T-cell (primary cell): ENCODE measurements at regions not wholly inside any gene's neighbourhood (a gene's known extent, or its start where the extent isn't known, plus 50 kb on each side); places are given as distances from the start of the nearest gene placed in this dataset.
"Not testable (repeated sequence)": the region's sequence is repeated elsewhere in the genome, so short reads cannot be mapped to it uniquely, and the experiment has no call there.

Source experiments
- ATAC-seq, 4 experiments: fragments of 200-7000 bp in 3 of 4; fragments of 150-1000 bp in 1 of 4; cut with Tn5 transposase; replicated peaks in 1 of 4; 1 replicate in 3 of 4; 2 replicates in 1 of 4; pipeline ENCODE4 v1.10.0; 2021; ENCODE audit warnings: moderate library complexity in 3 of 4, mild to moderate bottlenecking in 2 of 4, moderate number of reproducible peaks in 1 of 4
- CTCF ChIA-PET, 2 donors: fragments of 300-600 bp; sonication (Branson Sonifier 250); formaldehyde crosslinking; loops; one replicate each; lab custom pipeline; 2022; ENCODE audit warnings: antibody characterized with exemption in 2 of 2; lab: Charles Lee
- POLR2A ChIA-PET, 2 donors: fragments of 300-600 bp; sonication (Branson Sonifier 250); formaldehyde crosslinking; loops; one replicate each; lab custom pipeline; 2022; ENCODE audit warnings: antibody characterized with exemption in 2 of 2; lab: Charles Lee
- DNase-seq, 35 experiments: peaks; one replicate each; pipeline versions ENCODE4 v3.0.0 to v3.0.0-alpha.2; 2013 to 2023
- H3K27ac ChIP-seq: one replicate; pipeline ENCODE4 v1.5.1; 2013; ENCODE audit warnings: low read length
- H3K27me3 ChIP-seq, 2 experiments: replicated peaks in 1 of 2; 1 replicate in 1 of 2; 2 replicates in 1 of 2; pipeline versions ENCODE4 v1.6.1 to v1.7.0; 2013; ENCODE audit warnings: low read length in 1 of 2, mixed read lengths in 1 of 2; ENCODE audit not compliant: control insufficient read depth in 2 of 2, insufficient read depth in 2 of 2; ENCODE audit errors: extremely low read depth in 1 of 2
- H3K36me3 ChIP-seq, 2 donors: 1 replicate in 1 of 2; 2 replicates in 1 of 2; pipeline versions ENCODE4 v1.6.1 to v1.7.0; 2013; ENCODE audit warnings: low read length in 1 of 2; ENCODE audit not compliant: control insufficient read depth in 2 of 2, insufficient read depth in 1 of 2; ENCODE audit errors: extremely low read depth in 1 of 2
- H3K4me1 ChIP-seq, 2 experiments: 1 replicate in 1 of 2; 2 replicates in 1 of 2; pipeline versions ENCODE4 v1.6.1 to v1.7.0; 2013; ENCODE audit warnings: low read length in 2 of 2, mixed read lengths in 1 of 2; ENCODE audit not compliant: insufficient read depth in 2 of 2, control insufficient read depth in 1 of 2; ENCODE audit errors: extremely low read depth in 1 of 2
- H3K4me3 ChIP-seq, 2 donors: 1 replicate in 1 of 2; 2 replicates in 1 of 2; pipeline versions ENCODE4 v1.5.1 to v1.7.0; 2013; ENCODE audit warnings: mild to moderate bottlenecking in 2 of 2, low read length in 1 of 2, moderate library complexity in 1 of 2; ENCODE audit not compliant: control insufficient read depth in 1 of 2; ENCODE audit errors: extremely low read depth in 1 of 2
- H3K9me3 ChIP-seq: 2 replicates; pipeline ENCODE4 v1.7.0; 2013
- H3K27ac Mint-ChIP-seq, 2 donors: one replicate each; pipeline ENCODE4 v1.8.0; 2020 to 2021; ENCODE audit warnings: mild to moderate bottlenecking in 2 of 2, mixed read lengths in 2 of 2
- H3K27me3 Mint-ChIP-seq, 2 donors: one replicate each; pipeline ENCODE4 v1.8.0; 2021 to 2022; ENCODE audit warnings: mixed read lengths in 2 of 2
- H3K36me3 Mint-ChIP-seq: one replicate; pipeline ENCODE4 v1.8.0; 2021; ENCODE audit warnings: mixed read lengths
- H3K4me1 Mint-ChIP-seq, 3 donors: one replicate each; pipeline ENCODE4 v1.8.0; 2020 to 2022; ENCODE audit warnings: mixed read lengths in 3 of 3, mild to moderate bottlenecking in 1 of 3
- H3K4me3 Mint-ChIP-seq, 3 donors: one replicate each; pipeline ENCODE4 v1.8.0; 2020 to 2022; ENCODE audit warnings: mild to moderate bottlenecking in 3 of 3, mixed read lengths in 3 of 3, moderate library complexity in 3 of 3
- H3K9me3 Mint-ChIP-seq, 3 donors: one replicate each; pipeline ENCODE4 v1.8.0; 2020 to 2022; ENCODE audit warnings: mixed read lengths in 3 of 3
- WGBS: methylation state at CpG from one replicate; pipeline ENCODE4 v1.1.5; 2013; ENCODE audit warnings: missing lambda C conversion rate; ENCODE audit not compliant: insufficient coverage; 5-methylcytosine and 5-hydroxymethylcytosine counted together

DNA sequence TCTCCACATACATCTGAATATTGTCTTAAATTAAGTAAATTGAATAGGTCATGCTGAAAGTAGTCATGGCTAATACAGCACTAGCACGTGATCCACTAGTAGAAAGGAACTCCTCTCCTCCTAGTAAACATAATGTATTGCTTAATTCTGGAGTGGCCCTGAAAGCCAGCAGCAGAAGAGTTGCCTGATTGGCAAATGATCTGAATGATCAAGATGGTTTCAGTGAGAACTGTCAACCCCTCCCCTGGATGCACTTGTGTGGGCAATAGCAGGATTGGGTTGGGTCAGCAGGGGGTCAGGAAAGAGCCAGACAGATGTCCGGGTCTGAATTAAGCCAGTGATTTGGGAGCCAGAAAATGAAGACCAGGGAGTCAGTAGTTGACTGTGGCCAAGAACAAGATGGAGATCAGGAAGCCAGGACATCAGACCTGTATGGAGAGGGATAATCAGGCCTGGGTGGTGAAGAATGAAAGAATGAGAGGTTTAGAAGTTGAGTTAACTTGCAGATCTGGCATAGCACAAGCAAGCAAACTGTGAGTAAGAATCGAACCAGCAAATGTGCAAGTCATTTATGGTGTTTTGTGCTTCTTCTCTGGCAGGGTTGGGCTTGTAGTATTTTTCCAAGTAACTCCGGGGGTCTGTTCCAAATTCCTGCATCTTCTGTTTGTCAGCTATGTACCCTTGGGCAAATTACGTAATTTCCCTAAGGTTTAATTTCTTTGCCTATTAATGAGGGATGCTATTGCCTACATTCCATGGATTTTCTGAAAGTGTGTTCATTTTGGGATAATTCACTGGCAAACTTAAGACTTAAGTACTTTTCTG lies 304.9 kb downstream of the CD109 start:
- DNase-seq (no peak), ATAC-seq (no peak)
- WGBS = 80% methylated on average over 3 of the region's 5 CpGs
- CTCF ChIA-PET = no interaction called here
- Mint-ChIP-seq H3K27me3 (peaks cover 0 to 1% of the 10 kb centered on the region in 2 donors), H3K9me3 (peaks cover 0 to 4% (median 3%) of the 10 kb centered on the region in 3 donors), H3K4me3 (no peak overlapping the region), H3K36me3 (no peaks in the 10 kb centered on the region), H3K4me1 (no peaks in the 10 kb centered on the region), H3K27ac (no peak overlapping the region)
- H3K36me3 ChIP-seq = no peaks in the 10 kb centered on the region
- no peak overlapping the region for H3K27ac ChIP-seq
- no peaks in the 10 kb centered on the region for H3K27me3 ChIP-seq
- no peak overlapping the region for H3K4me3 ChIP-seq
- POLR2A ChIA-PET = no interaction called here
- H3K4me1 ChIP-seq = no peaks in the 10 kb centered on the region
- no peaks in the 10 kb centered on the region for H3K9me3 ChIP-seq

DNA sequence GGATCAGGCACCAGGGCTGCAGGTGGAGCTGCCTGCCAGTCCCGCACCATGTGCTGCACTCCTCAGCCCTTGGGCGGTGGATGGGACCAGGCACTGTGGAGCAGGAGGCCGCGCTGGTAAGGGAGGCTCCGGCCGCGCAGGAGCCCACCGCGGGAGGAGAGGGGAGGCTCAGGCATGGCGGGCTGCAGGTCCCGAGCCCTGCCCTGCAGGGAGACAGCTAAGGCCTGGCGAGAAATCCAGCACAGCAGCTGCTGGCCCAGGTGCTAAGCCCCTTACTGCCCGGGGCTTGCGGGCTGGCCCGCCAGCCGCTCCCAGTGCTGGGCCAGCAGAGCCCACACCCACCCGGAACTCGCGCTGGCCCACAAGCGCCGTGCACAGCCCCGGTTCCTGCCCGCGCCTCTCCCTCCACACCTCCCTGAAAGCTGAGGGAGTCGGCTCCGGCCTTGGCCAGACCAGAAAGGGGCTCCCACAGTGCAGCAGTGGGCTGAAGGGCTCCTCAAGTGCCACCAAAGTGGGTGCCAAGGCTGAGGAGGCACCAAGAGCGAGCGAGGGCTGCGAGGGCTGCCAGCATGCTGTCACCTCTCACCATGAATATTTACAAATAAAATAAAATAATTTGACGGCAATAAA lies 294.7 kb downstream of the CD109 start:
- CTCF ChIA-PET, H3K4me3 ChIP-seq, H3K27me3 Mint-ChIP-seq, H3K9me3 Mint-ChIP-seq, ATAC-seq, H3K36me3 ChIP-seq, H3K9me3 ChIP-seq, H3K27ac ChIP-seq, H3K27me3 ChIP-seq, H3K27ac Mint-ChIP-seq, H3K4me1 Mint-ChIP-seq, H3K36me3 Mint-ChIP-seq, H3K4me1 ChIP-seq, H3K4me3 Mint-ChIP-seq, DNase-seq, POLR2A ChIA-PET: not testable (repeated sequence)
- WGBS = 95% methylated on average over 23 of the region's 30 CpGs

GRCh38 chr6:73989428-73989827 lies 293.4 kb downstream of the CD109 start:
- H3K9me3 ChIP-seq = no peaks in the 10 kb centered on the region
- no peaks in the 10 kb centered on the region for H3K4me1 ChIP-seq
- H3K36me3 ChIP-seq = no peaks in the 10 kb centered on the region
- CTCF ChIA-PET = no interaction called here
- Mint-ChIP-seq H3K36me3 (no peaks in the 10 kb centered on the region), H3K27me3 (peaks cover 0 to 5% of the 10 kb centered on the region in 2 donors), H3K4me3 (no peak overlapping the region), H3K27ac (no peak overlapping the region), H3K4me1 (no peaks in the 10 kb centered on the region), H3K9me3 (no peaks in the 10 kb centered on the region)
- no peak overlapping the region for H3K4me3 ChIP-seq
- ATAC-seq (no peak), DNase-seq (no peak)
- H3K27ac ChIP-seq = no peak overlapping the region
- POLR2A ChIA-PET = interaction anchor here in 1 of 2 donors (0.6 kb wide), 1 partner anchor 566 kb away, joined by 3 read pairs; no protein-coding TSS in a partner anchor
- WGBS = 86% methylated on average over 2 of the region's 3 CpGs
- H3K27me3 ChIP-seq = no peaks in the 10 kb centered on the region

- ChIA-PET POLR2A (no interaction called here), CTCF (no interaction called here)
- Histone ChIP-seq H3K9me3 (no peaks in the 10 kb centered on the region), H3K4me1 (no peaks in the 10 kb centered on the region), H3K36me3 (no peaks in the 10 kb centered on the region), H3K4me3 (no peak overlapping the region), H3K27me3 (no peaks in the 10 kb centered on the region), H3K27ac (no peak overlapping the region)
- no peaks in the 10 kb centered on the region for H3K4me1 Mint-ChIP-seq
- H3K9me3 Mint-ChIP-seq = peaks cover 0 to 5% (median 0%) of the 10 kb centered on the region in 3 donors
- H3K27me3 Mint-ChIP-seq = peaks cover 0 to 5% of the 10 kb centered on the region in 2 donors
- no peak for DNase-seq
- no peak overlapping the region for H3K27ac Mint-ChIP-seq
- H3K36me3 Mint-ChIP-seq = no peaks in the 10 kb centered on the region
- ATAC-seq = no peak
- WGBS = 47% methylated on average over 2 of the region's 2 CpGs
- no peak overlapping the region for H3K4me3 Mint-ChIP-seq
Observed at GRCh38 chr6:73985891-73986290, 289.9 kb downstream of the CD109 start.

DNA sequence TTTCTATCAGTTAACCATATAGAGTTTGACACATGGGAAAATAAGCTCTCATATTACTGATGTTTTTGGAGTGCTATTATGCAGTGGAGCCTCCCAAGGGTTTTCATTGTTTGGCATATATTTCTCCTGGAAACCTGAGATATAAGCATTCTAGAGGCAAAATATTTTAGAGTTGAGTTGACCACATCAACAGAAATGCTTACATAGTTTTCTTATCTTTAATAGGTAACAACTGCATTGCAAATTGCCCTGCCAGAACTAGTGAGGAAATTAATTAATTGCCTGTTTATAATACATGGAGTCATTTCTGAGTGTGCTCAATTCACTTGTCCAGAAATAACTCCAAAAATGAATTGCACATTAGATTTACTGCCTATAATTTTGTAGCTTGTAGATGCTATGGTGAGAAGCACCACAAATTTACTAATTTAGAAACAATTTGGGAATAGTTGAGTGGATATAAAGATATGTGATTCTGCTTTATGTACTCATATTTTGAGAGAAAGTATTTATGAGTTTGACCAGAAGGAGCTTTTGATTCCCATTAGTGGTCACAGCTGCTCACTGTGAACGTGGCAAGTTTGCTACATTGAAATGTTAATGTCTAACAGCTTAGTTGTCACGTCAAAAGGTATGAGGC lies 288.7 kb downstream of the CD109 start:
- Mint-ChIP-seq H3K9me3 (peaks cover 0 to 5% (median 0%) of the 10 kb centered on the region in 3 donors), H3K4me3 (no peak overlapping the region), H3K27me3 (peaks cover 0 to 5% of the 10 kb centered on the region in 2 donors), H3K4me1 (no peaks in the 10 kb centered on the region), H3K36me3 (no peaks in the 10 kb centered on the region), H3K27ac (no peak overlapping the region)
- ATAC-seq = no peak
- POLR2A ChIA-PET = no interaction called here
- H3K9me3 ChIP-seq = no peaks in the 10 kb centered on the region
- WGBS = no CpG with 5 or more reads among the region's 2 CpGs
- no peaks in the 10 kb centered on the region for H3K27me3 ChIP-seq
- no peak overlapping the region for H3K4me3 ChIP-seq
- H3K36me3 ChIP-seq = no peaks in the 10 kb centered on the region
- no peaks in the 10 kb centered on the region for H3K4me1 ChIP-seq
- CTCF ChIA-PET = no interaction called here
- no peak overlapping the region for H3K27ac ChIP-seq
- DNase-seq = no peak

- WGBS = 68% methylated on average over 2 of the region's 2 CpGs
- ChIA-PET CTCF (no interaction called here), POLR2A (no interaction called here)
Observed at GRCh38 chr6:73983367-73983766, 287.4 kb downstream of the CD109 start.

More at GRCh38 chr6:73983367-73983766, 287.4 kb downstream of the CD109 start:
- no peak overlapping the region for H3K4me3 Mint-ChIP-seq
- H3K36me3 Mint-ChIP-seq = no peaks in the 10 kb centered on the region
- no peaks in the 10 kb centered on the region for H3K27me3 Mint-ChIP-seq
- Histone ChIP-seq H3K36me3 (no peaks in the 10 kb centered on the region), H3K4me1 (no peaks in the 10 kb centered on the region), H3K27ac (no peak overlapping the region), H3K4me3 (no peak overlapping the region), H3K27me3 (no peaks in the 10 kb centered on the region), H3K9me3 (no peaks in the 10 kb centered on the region)
- no peak for ATAC-seq
- peaks cover 0 to 5% (median 0%) of the 10 kb centered on the region in 3 donors for H3K9me3 Mint-ChIP-seq
- no peak overlapping the region for H3K27ac Mint-ChIP-seq
- H3K4me1 Mint-ChIP-seq = no peaks in the 10 kb centered on the region
- DNase-seq = no peak
